Peyer's patch (tissue), 4 donors: ENCODE measurements at regions not wholly inside any gene's neighbourhood (a gene's known extent, or its start where the extent isn't known, plus 50 kb on each side); places are given as distances from the start of the nearest gene placed in this dataset.

Source experiments
- DNase-seq, 3 donors: peaks; one replicate each; pipeline ENCODE4 v3.0.0-alpha.2; 2017 to 2019
- H3K27ac ChIP-seq, 4 donors: fragments of 200-600 bp; sonication (generic); one replicate each; pipeline ENCODE4 v1.5.1; 2016 to 2019
- H3K27me3 ChIP-seq, 2 donors: fragments of 200-600 bp; sonication (generic); one replicate each; pipeline ENCODE4 v1.5.1; 2019
- H3K36me3 ChIP-seq, 3 donors: fragments of 200-600 bp; sonication (generic); one replicate each; pipeline ENCODE4 v1.5.1; 2016 to 2019
- H3K4me1 ChIP-seq, 4 donors: fragments of 200-600 bp; sonication (generic); one replicate each; pipeline ENCODE4 v1.5.1; 2016 to 2019
- H3K4me3 ChIP-seq, 4 donors: fragments of 200-600 bp; sonication (generic); 1 replicate in 3 of 4; 2 replicates in 1 of 4; pipeline ENCODE4 v1.5.1; 2016 to 2019; ENCODE audit warnings: mild to moderate bottlenecking in 1 of 4
- H3K9me3 ChIP-seq, 4 donors: fragments of 200-600 bp; sonication (generic); one replicate each; pipeline ENCODE4 v1.5.1; 2016 to 2019; ENCODE audit warnings: mild to moderate bottlenecking in 1 of 4
- POLR2A ChIP-seq, 2 donors: fragments of 450-650 bp; IDR thresholded peaks; one replicate each; pipeline ENCODE4 v1.5.1; 2017; ENCODE audit warnings: antibody characterized with exemption in 2 of 2, mild to moderate bottlenecking in 2 of 2, moderate library complexity in 2 of 2
- TF ChIP-seq, protein P1 (sequence below), 6 experiments: fragments of 450-650 bp in 4 of 6; fragments of 200-600 bp in 2 of 6; sonication (generic) in 1 of 6; IDR thresholded peaks; one replicate each; pipeline ENCODE4 v1.5.1; 2017 to 2019; ENCODE audit warnings: antibody characterized with exemption in 6 of 6, mild to moderate bottlenecking in 3 of 6, moderate library complexity in 1 of 6

DNA sequence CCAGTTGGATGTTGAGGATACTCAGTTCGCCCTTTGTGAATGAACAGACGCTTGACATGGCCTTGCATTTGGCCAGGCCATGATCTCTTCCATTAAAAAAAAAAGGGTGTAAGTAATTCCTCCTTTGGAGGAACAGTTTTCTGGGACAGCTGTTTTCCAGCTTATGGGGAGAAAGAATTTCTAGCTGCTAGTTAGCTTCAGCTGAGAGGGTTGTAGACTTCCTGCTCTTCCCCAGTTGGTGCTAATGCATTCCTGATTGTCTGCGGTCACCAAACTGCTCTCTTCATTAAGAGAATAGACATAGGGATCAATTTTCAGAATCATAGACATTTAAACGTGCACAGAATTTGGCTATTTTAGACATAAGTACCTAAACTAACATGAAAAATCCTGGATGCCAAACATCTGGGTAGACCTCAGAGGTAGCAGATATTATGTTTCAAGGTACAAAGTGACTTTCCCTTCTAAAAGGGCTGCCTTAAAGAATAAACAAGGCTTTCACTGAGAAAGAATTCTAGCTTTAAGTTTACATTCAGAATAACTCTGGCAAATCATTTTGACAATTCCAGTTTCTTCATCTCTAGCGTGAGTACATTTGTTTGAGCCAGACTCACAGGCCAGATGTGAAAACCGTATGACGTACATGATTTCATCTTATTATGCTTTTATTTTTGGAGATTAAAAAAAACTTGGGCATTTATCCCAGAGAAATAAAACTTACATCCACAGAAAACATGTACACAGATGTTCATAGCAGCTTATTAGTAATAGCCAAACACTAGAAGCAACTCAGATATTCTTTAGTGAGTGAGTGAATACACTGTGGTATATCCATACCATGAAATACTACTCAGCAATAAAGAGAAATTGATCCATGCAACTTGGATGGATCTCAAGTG is 71.2 kb downstream of the MAIP1 start:
- no peaks in the 10 kb centered on the region for H3K36me3 ChIP-seq
- no peak overlapping the region for H3K4me3 ChIP-seq
- no peak for DNase-seq
- peak overlapping the region in 1 of 4 donors; percentile 29 for H3K27ac ChIP-seq
- TF ChIP-seq POLR2A (IDR thresholded peaks at IDR 0.05): no peak
- TF ChIP-seq, protein P1, sequence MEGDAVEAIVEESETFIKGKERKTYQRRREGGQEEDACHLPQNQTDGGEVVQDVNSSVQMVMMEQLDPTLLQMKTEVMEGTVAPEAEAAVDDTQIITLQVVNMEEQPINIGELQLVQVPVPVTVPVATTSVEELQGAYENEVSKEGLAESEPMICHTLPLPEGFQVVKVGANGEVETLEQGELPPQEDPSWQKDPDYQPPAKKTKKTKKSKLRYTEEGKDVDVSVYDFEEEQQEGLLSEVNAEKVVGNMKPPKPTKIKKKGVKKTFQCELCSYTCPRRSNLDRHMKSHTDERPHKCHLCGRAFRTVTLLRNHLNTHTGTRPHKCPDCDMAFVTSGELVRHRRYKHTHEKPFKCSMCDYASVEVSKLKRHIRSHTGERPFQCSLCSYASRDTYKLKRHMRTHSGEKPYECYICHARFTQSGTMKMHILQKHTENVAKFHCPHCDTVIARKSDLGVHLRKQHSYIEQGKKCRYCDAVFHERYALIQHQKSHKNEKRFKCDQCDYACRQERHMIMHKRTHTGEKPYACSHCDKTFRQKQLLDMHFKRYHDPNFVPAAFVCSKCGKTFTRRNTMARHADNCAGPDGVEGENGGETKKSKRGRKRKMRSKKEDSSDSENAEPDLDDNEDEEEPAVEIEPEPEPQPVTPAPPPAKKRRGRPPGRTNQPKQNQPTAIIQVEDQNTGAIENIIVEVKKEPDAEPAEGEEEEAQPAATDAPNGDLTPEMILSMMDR (IDR thresholded peaks at IDR 0.05): no peak
- no peaks in the 10 kb centered on the region for H3K27me3 ChIP-seq
- H3K4me1 ChIP-seq: no peaks in the 10 kb centered on the region
- H3K9me3 ChIP-seq: no peaks in the 10 kb centered on the region

DNA sequence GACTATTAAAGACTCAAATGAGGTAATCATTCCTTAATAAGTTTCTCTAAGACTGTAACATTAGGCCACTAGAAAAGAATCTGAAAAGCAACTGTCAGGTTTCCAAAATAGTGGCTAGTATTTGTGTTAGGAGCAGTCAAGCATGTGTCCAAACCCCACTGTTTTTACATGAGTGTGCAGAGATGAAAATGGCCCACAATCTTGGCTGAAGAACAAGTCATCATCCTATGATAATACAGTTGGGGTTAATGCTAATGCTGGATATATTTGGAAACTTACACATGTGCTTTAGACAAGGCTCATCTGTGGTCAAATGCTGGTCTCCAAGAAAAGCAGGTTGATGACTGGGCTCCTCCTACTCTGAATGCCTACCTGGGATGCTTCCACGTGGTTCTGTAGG is 73.6 kb downstream of the MAIP1 start:
- Histone ChIP-seq H3K27ac (no peak overlapping the region), H3K4me3 (no peak overlapping the region), H3K36me3 (no peaks in the 10 kb centered on the region), H3K4me1 (no peaks in the 10 kb centered on the region), H3K27me3 (no peaks in the 10 kb centered on the region), H3K9me3 (no peaks in the 10 kb centered on the region)
- DNase-seq: no peak
- TF ChIP-seq, protein P1 (IDR thresholded peaks at IDR 0.05): no peak
- TF ChIP-seq POLR2A (IDR thresholded peaks at IDR 0.05): no peak

DNA sequence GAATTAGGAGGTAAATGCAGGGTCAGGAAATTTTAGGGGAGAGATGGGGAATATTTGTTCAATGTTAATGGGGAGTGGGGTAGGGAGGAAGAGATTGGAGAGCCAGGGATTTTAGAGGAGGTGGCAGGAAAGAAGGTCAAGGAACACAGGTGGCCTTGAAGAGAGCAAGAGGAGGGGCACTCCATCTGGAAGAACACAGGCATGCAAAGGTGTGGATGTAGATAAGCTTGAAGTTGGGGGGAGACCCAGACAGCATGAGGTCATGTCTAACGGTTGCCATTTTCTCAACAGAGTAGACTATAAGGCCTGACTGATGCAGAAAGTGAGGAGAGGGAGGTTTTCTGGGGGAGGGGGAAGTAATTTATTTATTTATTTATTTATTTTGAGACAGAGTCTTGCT is 77.5 kb downstream of the MAIP1 start:
- no peaks in the 10 kb centered on the region for H3K4me1 ChIP-seq
- no peaks in the 10 kb centered on the region for H3K36me3 ChIP-seq
- no peak overlapping the region for H3K27ac ChIP-seq
- TF ChIP-seq, protein P1 (IDR thresholded peaks at IDR 0.05): no peak
- TF ChIP-seq POLR2A (IDR thresholded peaks at IDR 0.05): no peak
- H3K9me3 ChIP-seq: peaks cover 0 to 3% (median 0%) of the 10 kb centered on the region in 4 donors
- no peak for DNase-seq
- no peak overlapping the region for H3K4me3 ChIP-seq
- H3K27me3 ChIP-seq: no peaks in the 10 kb centered on the region

DNA sequence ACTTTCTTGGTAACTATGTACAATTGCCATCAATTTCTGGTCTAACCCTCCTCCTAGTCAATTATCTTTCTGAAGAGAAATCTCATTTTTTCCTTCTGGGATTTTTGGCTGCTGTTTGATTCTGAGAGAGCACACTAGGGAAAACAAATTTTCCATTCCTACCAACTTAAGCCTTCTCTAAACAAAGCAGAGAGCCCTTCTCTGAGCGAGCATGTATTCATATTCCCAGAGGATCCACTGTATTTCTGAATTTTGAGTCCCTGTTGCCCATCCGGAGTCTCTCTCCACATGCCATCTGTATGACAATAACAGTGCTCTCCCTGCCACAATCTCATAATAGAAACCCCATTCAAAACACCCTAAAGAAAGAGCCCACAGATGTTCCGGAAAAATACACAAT is 78.5 kb downstream of the MAIP1 start:
- Histone ChIP-seq H3K36me3 (no peaks in the 10 kb centered on the region), H3K27ac (no peak overlapping the region), H3K27me3 (no peaks in the 10 kb centered on the region), H3K4me1 (no peaks in the 10 kb centered on the region), H3K4me3 (no peak overlapping the region), H3K9me3 (peaks cover 0 to 3% (median 0%) of the 10 kb centered on the region in 4 donors)
- TF ChIP-seq POLR2A (IDR thresholded peaks at IDR 0.05): no peak
- TF ChIP-seq, protein P1 (IDR thresholded peaks at IDR 0.05): no peak
- no peak for DNase-seq

DNA sequence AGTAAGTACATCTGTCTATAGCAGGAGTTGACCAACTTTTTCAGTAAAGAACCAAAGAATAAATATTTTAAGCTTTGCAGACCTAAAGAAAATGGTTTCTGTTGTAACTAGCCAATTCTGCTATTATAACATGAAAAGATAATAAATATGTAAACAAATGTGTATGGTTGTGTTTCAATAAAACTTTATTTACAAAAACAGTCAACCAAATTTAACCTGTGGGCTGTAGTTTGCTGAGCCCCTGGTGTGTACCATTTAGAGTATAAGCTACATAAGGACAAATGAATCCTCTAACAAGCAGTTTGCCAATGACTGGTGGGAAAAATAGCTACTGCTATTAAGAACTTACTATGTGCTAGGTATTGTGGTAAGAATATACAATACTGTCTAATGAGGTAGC is 79.4 kb downstream of the MAIP1 start:
- TF ChIP-seq, protein P1 (IDR thresholded peaks at IDR 0.05): no peak
- no peak for TF ChIP-seq POLR2A (IDR thresholded peaks at IDR 0.05)
- Histone ChIP-seq H3K9me3 (peaks cover 0 to 3% (median 0%) of the 10 kb centered on the region in 4 donors), H3K4me3 (no peak overlapping the region), H3K27ac (no peak overlapping the region), H3K27me3 (no peaks in the 10 kb centered on the region), H3K4me1 (no peaks in the 10 kb centered on the region), H3K36me3 (no peaks in the 10 kb centered on the region)
- no peak for DNase-seq
